ENCODE measurements at regions not wholly inside any gene's neighbourhood (a gene's known extent, or its start where the extent isn't known, plus 50 kb on each side); places are given as distances from the start of the nearest gene placed in this dataset.
"Not testable (repeated sequence)": the region's sequence is repeated elsewhere in the genome, so short reads cannot be mapped to it uniquely, and the experiment has no call there.

- 91 to 92% methylated on average over 3 to 4 of the region's 4 CpGs for WGBS, 2 experiments (ENCODE audit: insufficient coverage in 1 of 2, insufficient read length in 1 of 2)
- H3K4me1 Mint-ChIP-seq = no peaks in the 10 kb centered on the region
- no peaks in the 10 kb centered on the region for H3K4me1 ChIP-seq (ENCODE audit: control insufficient read depth, insufficient read depth, low read length)
- no peaks in the 10 kb centered on the region for H3K36me3 ChIP-seq (ENCODE audit: control insufficient read depth, insufficient read depth, low read length)
- no peak overlapping the region for H3K27ac Mint-ChIP-seq
- no peaks in the 10 kb centered on the region for H3K9me3 ChIP-seq (ENCODE audit: control insufficient read depth, low read length)
- H3K27me3 ChIP-seq (ENCODE audit: control insufficient read depth, insufficient read depth, low read length, poor library complexity, severe bottlenecking) = no peaks in the 10 kb centered on the region
- H3K27ac ChIP-seq (ENCODE audit: low read depth, low read length) = no peak overlapping the region
- H3K4me3 ChIP-seq (ENCODE audit: low read length) = no peak overlapping the region
- no peaks in the 10 kb centered on the region for H3K27me3 Mint-ChIP-seq (ENCODE audit: insufficient read depth)
- no peak for DNase-seq
- no peaks in the 10 kb centered on the region for H3K9me3 Mint-ChIP-seq
- no peaks in the 10 kb centered on the region for H3K36me3 Mint-ChIP-seq (ENCODE audit: low read depth)
- no peak for TF ChIP-seq CTCF (conservative IDR thresholded peaks at IDR 0.05)
- H3K9ac ChIP-seq (ENCODE audit: extremely low read depth, low read length, poor library complexity, severe bottlenecking) = no peak overlapping the region
- no peak overlapping the region for H3K4me3 Mint-ChIP-seq
These were observed 109.2 kb upstream of the SESTD1 start for GRCh38 chr2:179373816-179374215.

GRCh38 chr2:179365561-179365960, 100.9 kb upstream of the SESTD1 start:
- not testable (repeated sequence) for H3K27me3 Mint-ChIP-seq (ENCODE audit: insufficient read depth); H3K4me3 Mint-ChIP-seq
- WGBS, 2 experiments (ENCODE audit: insufficient coverage in 1 of 2, insufficient read length in 1 of 2) = 96 to 100% methylated on average over 2 to 4 of the region's 5 CpGs

GRCh38 chr2:179355881-179356280, 91.2 kb upstream of the SESTD1 start:
- Mint-ChIP-seq H3K27ac (no peak overlapping the region), H3K4me3 (no peak overlapping the region), H3K36me3 (ENCODE audit: low read depth) (no peaks in the 10 kb centered on the region), H3K27me3 (ENCODE audit: insufficient read depth) (no peaks in the 10 kb centered on the region), H3K9me3 (no peaks in the 10 kb centered on the region), H3K4me1 (no peaks in the 10 kb centered on the region)
- no peak overlapping the region for H3K4me3 ChIP-seq (ENCODE audit: low read length)
- 90 to 100% methylated on average over 3 to 4 of the region's 4 CpGs for WGBS, 2 experiments (ENCODE audit: insufficient coverage in 1 of 2, insufficient read length in 1 of 2)
- DNase-seq = no peak
- TF ChIP-seq CTCF (conservative IDR thresholded peaks at IDR 0.05) = no peak
- H3K9ac ChIP-seq (ENCODE audit: extremely low read depth, low read length, poor library complexity, severe bottlenecking) = no peak overlapping the region
- no peak overlapping the region for H3K27ac ChIP-seq (ENCODE audit: low read depth, low read length)
- H3K27me3 ChIP-seq (ENCODE audit: control insufficient read depth, insufficient read depth, low read length, poor library complexity, severe bottlenecking) = no peaks in the 10 kb centered on the region
- H3K4me1 ChIP-seq (ENCODE audit: control insufficient read depth, insufficient read depth, low read length) = no peaks in the 10 kb centered on the region
- no peaks in the 10 kb centered on the region for H3K9me3 ChIP-seq (ENCODE audit: control insufficient read depth, low read length)
- H3K36me3 ChIP-seq (ENCODE audit: control insufficient read depth, insufficient read depth, low read length) = no peaks in the 10 kb centered on the region

More at GRCh38 chr2:179365561-179365960, 100.9 kb upstream of the SESTD1 start:
- not testable (repeated sequence) for H3K27ac ChIP-seq (ENCODE audit: low read depth, low read length); H3K4me3 ChIP-seq (ENCODE audit: low read length); H3K27me3 ChIP-seq (ENCODE audit: control insufficient read depth, insufficient read depth, low read length, poor library complexity, severe bottlenecking); H3K9ac ChIP-seq (ENCODE audit: extremely low read depth, low read length, poor library complexity, severe bottlenecking); H3K9me3 ChIP-seq (ENCODE audit: control insufficient read depth, low read length); H3K36me3 Mint-ChIP-seq (ENCODE audit: low read depth); H3K9me3 Mint-ChIP-seq; H3K4me1 ChIP-seq (ENCODE audit: control insufficient read depth, insufficient read depth, low read length); DNase-seq; H3K36me3 ChIP-seq (ENCODE audit: control insufficient read depth, insufficient read depth, low read length); H3K27ac Mint-ChIP-seq
- H3K4me1 Mint-ChIP-seq = peaks cover 15% of the 10 kb centered on the region

Data from endodermal cell (in vitro differentiated cells).